Stimulated activated naive B cell treated with anti-CD40 and anti-IgM and Interleukin-4, amounts not matched to agents 10 μg/mL and 1 μg/mL and 100 μg/mL, for 72 hours (primary cell): ENCODE measurements at regions not wholly inside any gene's neighbourhood (a gene's known extent, or its start where the extent isn't known, plus 50 kb on each side); places are given as distances from the start of the nearest gene placed in this dataset.

Experiments used
- ATAC-seq, 2 donors: fragments of 150-1000 bp; cut with Tn5 transposase; replicated peaks; 2 replicates each; pipeline ENCODE4 v1.10.0; 2021; ENCODE audit warnings: moderate library complexity in 1 of 2
- DNase-seq: peaks from one replicate; pipeline ENCODE4 v3.0.0; 2021
- H3K27ac Mint-ChIP-seq: one replicate; pipeline ENCODE4 v1.8.0; 2022; ENCODE audit warnings: mild to moderate bottlenecking, mixed read lengths
- H3K27me3 Mint-ChIP-seq, 2 donors: one replicate each; pipeline ENCODE4 v1.8.0; 2022; ENCODE audit warnings: mixed read lengths in 2 of 2
- H3K36me3 Mint-ChIP-seq, 2 donors: one replicate each; pipeline ENCODE4 v1.8.0; 2022; ENCODE audit warnings: mixed read lengths in 2 of 2, mild to moderate bottlenecking in 1 of 2
- H3K4me1 Mint-ChIP-seq, 2 donors: one replicate each; pipeline ENCODE4 v1.8.0; 2022; ENCODE audit warnings: mixed read lengths in 2 of 2, mild to moderate bottlenecking in 1 of 2
- H3K4me3 Mint-ChIP-seq, 2 donors: one replicate each; pipeline ENCODE4 v1.8.0; 2022; ENCODE audit warnings: mild to moderate bottlenecking in 2 of 2, mixed read lengths in 2 of 2, moderate library complexity in 1 of 2
- H3K9me3 Mint-ChIP-seq, 2 donors: one replicate each; pipeline ENCODE4 v1.8.0; 2022; ENCODE audit warnings: mixed read lengths in 2 of 2, mild to moderate bottlenecking in 1 of 2

DNA sequence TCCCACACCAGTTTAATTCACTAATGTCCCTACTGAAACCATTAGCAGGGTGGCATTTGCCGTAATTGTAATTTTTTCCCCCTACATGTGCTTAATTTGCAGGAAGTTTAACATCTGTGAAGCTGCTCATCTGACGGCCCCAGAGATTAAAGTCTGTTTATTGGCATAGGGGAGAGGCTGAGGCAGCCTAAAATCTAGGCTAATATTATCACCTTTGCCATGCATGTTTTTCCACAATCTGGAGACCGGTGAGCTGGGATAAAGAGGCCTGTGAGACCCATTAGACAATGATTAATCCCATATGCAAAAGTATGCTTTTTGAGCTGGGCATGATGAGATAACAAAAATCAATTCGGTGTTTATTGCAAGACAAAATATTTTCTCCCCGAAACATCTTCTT, 561.2 kb upstream of the ALCAM start:
- Mint-ChIP-seq H3K9me3 (no peaks in the 10 kb centered on the region), H3K36me3 (no peaks in the 10 kb centered on the region), H3K4me1 (no peaks in the 10 kb centered on the region), H3K4me3 (no peak overlapping the region), H3K27ac (no peak overlapping the region), H3K27me3 (peaks cover 0 to 3% of the 10 kb centered on the region in 2 donors)
- no peak for DNase-seq
- no peak for ATAC-seq

DNA sequence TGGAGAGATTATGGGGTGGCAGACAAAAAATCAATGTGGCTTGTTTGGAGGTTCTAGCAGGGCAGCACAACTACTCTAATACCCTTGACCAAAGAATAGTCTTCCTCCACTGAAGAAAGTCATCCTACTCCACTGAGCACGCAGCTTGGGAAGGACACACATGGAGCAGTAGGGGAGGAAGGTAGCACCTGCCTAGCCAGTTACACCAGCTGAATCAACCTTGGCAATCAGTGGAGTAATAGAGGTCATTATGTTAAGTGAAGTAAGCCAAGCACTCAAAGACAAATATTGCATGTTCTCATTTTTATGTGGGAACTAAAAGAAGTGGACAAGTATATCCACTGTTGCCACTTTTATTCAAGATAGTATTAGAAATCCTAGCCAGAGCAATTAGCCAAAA, 555.8 kb upstream of the ALCAM start:
- no peaks in the 10 kb centered on the region for H3K36me3 Mint-ChIP-seq

DNA sequence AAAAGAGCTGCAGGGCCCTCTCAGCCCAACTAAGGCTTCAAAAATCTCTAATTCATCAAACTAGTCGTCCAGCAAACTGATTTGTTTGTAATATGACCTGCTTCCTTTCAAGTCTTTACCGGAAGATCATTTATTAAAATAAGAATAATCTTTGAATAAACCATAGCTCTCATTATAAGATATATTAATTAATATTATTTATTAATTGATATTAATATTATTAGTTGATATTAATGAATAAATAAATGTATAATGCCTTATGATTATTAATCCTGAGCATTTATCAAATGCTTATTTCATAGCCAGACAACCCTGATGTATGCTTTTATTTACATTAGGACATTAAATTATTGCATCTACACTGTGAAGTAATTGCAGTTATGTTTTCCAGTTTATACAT, 550.7 kb upstream of the ALCAM start:
- peaks cover 6 to 8% of the 10 kb centered on the region in 2 donors for H3K9me3 Mint-ChIP-seq
- ATAC-seq, result no peak

More for the DNA sequence above, 555.8 kb upstream of the ALCAM start:
- DNase-seq (no peak), ATAC-seq (no peak)
- Mint-ChIP-seq H3K27ac (no peak overlapping the region), H3K4me3 (no peak overlapping the region), H3K27me3 (peaks cover 0 to 3% of the 10 kb centered on the region in 2 donors), H3K4me1 (no peaks in the 10 kb centered on the region), H3K9me3 (no peaks in the 10 kb centered on the region)

DNA sequence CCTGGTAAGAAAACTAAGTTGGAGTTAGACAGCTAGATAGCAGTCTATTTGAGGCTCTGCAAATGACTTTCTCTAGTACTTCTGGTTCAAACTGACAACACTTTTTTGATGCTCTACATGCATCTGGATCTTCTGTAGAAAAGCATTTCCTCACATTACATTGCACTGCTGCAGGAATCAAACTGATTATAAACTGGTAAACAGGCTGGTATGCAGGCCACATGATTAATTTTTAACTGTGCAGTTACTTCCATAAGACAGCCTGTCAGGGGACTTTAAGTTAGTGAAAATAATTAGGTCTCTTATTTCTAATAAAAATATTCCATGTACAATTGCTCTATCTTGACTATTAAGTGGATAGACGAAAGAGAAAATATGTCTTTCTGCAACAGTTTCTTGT, 550.0 kb upstream of the ALCAM start:
- DNase-seq, result no peak
- ATAC-seq, result no peak
- Mint-ChIP-seq H3K27ac (no peak overlapping the region), H3K4me3 (no peak overlapping the region), H3K36me3 (peaks cover 0 to 8% of the 10 kb centered on the region in 2 donors), H3K9me3 (peaks cover 10 to 12% of the 10 kb centered on the region in 2 donors), H3K4me1 (no peaks in the 10 kb centered on the region), H3K27me3 (no peaks in the 10 kb centered on the region)

More for the DNA sequence above, 550.7 kb upstream of the ALCAM start:
- Mint-ChIP-seq H3K4me3 (no peak overlapping the region), H3K4me1 (no peaks in the 10 kb centered on the region), H3K36me3 (peaks cover 0 to 4% of the 10 kb centered on the region in 2 donors), H3K27ac (no peak overlapping the region), H3K27me3 (no peaks in the 10 kb centered on the region)
- DNase-seq, result no peak

DNA sequence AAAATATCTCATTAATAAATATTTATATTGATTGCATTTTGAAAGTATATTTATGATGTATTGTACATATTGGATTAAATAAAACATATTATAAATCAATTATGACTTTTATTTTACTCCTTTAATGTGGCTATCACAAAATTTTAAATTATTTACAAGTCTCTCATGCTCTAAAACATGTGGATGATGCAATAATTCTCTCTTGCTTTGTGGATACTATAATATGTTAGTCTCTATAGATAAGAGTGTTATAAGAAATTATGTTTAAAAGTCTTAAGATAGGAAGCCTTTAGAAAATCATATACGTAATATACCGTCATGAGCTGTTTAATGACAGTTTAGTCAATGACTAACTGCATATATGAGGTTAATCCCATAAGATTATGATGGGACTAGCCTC, 547.4 kb upstream of the ALCAM start:
- DNase-seq (no peak), ATAC-seq (no peak)
- H3K9me3 Mint-ChIP-seq, result peaks cover 12 to 14% of the 10 kb centered on the region in 2 donors
- no peaks in the 10 kb centered on the region for H3K27me3 Mint-ChIP-seq
- peaks cover 0 to 8% of the 10 kb centered on the region in 2 donors for H3K36me3 Mint-ChIP-seq
- no peak overlapping the region for H3K27ac Mint-ChIP-seq
- H3K4me1 Mint-ChIP-seq, result no peaks in the 10 kb centered on the region
- H3K4me3 Mint-ChIP-seq, result no peak overlapping the region

DNA sequence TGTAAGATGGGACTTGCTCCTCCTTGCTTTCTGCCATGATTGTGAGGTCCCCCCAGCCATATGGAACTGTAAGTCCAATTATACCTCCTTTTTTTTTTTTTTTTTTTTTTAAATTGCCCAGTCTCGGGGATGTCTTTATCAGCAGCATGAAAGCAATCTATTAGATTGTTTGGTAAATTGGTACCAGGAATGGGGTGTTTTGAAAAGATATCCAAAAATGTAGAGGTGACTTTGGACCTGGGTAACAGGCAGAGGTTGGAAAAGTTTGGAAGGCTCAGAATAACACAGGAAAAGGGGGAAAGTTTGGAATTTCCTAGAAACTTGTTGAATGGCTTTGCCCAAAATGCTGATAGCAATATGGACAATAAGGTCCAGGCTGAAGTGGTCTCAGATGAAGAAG, 545.8 kb upstream of the ALCAM start:
- no peak overlapping the region for H3K4me3 Mint-ChIP-seq
- DNase-seq (no peak), ATAC-seq (no peak)
- H3K4me1 Mint-ChIP-seq, result no peaks in the 10 kb centered on the region
- peaks cover 0 to 8% of the 10 kb centered on the region in 2 donors for H3K36me3 Mint-ChIP-seq
- peaks cover 12 to 14% of the 10 kb centered on the region in 2 donors for H3K9me3 Mint-ChIP-seq
- no peaks in the 10 kb centered on the region for H3K27me3 Mint-ChIP-seq
- no peak overlapping the region for H3K27ac Mint-ChIP-seq

DNA sequence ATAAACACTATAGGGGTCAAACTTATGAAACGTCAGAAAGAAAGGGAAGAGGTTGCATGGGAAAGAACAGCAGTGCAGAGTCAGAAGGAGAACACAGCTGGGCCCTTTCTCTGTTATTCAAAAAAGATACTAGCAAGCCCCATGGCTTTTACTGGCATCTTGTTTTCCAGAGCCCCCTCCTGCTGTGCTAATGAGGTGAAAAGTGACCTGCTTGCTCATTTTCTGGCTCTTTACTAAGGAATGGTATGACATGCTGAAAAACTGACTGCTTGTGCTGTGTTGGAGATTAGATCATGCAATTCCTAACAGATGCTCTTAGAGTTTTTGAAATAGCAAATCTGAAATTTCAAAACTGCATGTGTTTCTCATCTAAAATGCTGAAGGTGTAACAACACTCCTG, 541.6 kb upstream of the ALCAM start:
- H3K4me1 Mint-ChIP-seq, result no peaks in the 10 kb centered on the region
- no peak for ATAC-seq
- H3K27ac Mint-ChIP-seq, result no peak overlapping the region
- H3K36me3 Mint-ChIP-seq, result peaks cover 0 to 8% of the 10 kb centered on the region in 2 donors
- H3K9me3 Mint-ChIP-seq, result peaks cover 12 to 14% of the 10 kb centered on the region in 2 donors
- no peak for DNase-seq
- no peaks in the 10 kb centered on the region for H3K27me3 Mint-ChIP-seq
- no peak overlapping the region for H3K4me3 Mint-ChIP-seq

DNA sequence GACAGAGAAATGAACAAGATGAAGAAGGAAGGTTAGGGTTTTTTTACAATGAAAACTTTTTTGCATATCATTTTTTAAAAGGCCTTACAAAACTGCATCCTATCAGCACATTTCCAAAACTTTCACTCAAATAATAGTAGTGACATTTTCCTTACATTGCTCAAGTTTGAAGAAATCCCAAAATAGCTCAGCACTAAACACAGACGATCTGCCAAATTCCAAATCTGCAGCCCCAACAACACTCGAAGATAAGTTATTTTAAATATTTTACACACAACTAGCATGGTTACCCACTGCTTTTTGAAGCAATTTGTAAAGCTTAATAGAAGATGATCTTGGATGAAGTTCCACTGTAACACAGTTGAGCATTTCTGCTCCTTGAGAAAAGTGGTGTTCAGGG, 535.6 kb upstream of the ALCAM start:
- H3K36me3 Mint-ChIP-seq, result no peaks in the 10 kb centered on the region
- no peaks in the 10 kb centered on the region for H3K4me1 Mint-ChIP-seq
- no peak overlapping the region for H3K4me3 Mint-ChIP-seq
- no peaks in the 10 kb centered on the region for H3K27me3 Mint-ChIP-seq
- ATAC-seq, result no peak
- H3K27ac Mint-ChIP-seq, result no peak overlapping the region
- no peak for DNase-seq
- H3K9me3 Mint-ChIP-seq, result no peaks in the 10 kb centered on the region

DNA sequence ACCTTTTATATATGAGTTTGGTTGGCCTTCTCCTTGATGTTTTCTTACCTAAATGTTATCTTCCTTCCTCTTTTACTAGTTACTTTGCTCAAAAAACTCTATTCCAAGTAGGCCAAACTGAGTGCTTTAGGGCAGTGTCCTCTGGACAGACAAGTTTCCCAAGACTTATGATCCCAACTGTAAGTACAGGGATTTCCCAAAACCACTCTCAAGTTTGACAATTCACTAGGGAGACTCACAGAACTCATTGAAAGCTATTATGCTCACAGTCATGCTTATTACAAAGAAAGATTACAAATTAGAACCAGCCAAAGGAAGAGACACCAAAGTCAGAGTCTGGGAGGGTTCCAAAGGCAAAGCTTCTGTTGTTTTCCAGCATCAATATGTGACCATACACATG, 534.2 kb upstream of the ALCAM start:
- no peak for ATAC-seq
- H3K27ac Mint-ChIP-seq, result no peak overlapping the region

DNA sequence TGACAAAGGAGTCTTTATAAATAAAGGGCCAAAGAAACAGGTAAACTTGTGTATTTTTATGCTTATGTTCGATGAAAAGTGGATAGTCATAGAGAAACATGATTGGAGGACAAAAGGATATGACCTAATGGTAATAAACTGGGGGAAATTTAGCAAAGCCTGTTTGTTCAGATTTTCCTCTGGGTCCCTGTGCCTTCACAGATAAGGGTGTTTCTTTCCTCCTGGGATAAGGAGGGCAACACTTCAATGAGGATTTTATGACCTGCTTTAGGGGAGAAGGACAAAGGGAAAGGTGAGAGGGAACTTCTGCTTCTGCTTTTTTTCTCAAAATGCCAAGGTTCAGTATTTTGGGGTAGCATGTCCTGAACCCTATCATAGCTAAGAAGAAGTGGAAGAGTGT, 531.3 kb upstream of the ALCAM start:
- no peaks in the 10 kb centered on the region for H3K9me3 Mint-ChIP-seq
- no peaks in the 10 kb centered on the region for H3K36me3 Mint-ChIP-seq
- no peak for ATAC-seq
- H3K27ac Mint-ChIP-seq, result no peak overlapping the region
- no peaks in the 10 kb centered on the region for H3K27me3 Mint-ChIP-seq
- DNase-seq, result no peak
- H3K4me3 Mint-ChIP-seq, result no peak overlapping the region
- no peaks in the 10 kb centered on the region for H3K4me1 Mint-ChIP-seq

More for the DNA sequence above, 534.2 kb upstream of the ALCAM start:
- Mint-ChIP-seq H3K4me3 (no peak overlapping the region), H3K27me3 (no peaks in the 10 kb centered on the region), H3K4me1 (no peaks in the 10 kb centered on the region), H3K9me3 (no peaks in the 10 kb centered on the region), H3K36me3 (no peaks in the 10 kb centered on the region)
- no peak for DNase-seq

DNA sequence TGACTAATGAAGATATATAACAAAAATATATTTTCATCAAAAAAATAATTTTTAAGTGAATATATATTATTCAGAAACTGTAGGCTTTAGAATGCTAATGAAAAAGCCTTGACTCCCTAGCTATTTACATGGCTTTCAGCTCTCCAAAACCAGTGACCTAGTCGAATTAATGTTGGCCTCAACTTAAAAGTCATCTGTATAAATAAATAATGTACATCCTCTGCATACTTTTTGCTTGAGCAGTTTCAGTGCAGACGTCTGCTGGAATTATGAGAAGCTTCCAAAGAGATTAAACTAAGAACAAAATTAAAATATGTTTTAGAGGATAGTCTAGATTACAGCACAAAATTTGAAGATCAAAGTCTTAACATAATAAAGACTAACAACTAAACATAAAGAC, 520.4 kb upstream of the ALCAM start:
- Mint-ChIP-seq H3K27me3 (no peaks in the 10 kb centered on the region), H3K4me1 (no peaks in the 10 kb centered on the region), H3K36me3 (no peaks in the 10 kb centered on the region), H3K9me3 (peaks cover 8 to 12% of the 10 kb centered on the region in 2 donors), H3K4me3 (no peak overlapping the region), H3K27ac (no peak overlapping the region)
- DNase-seq (no peak), ATAC-seq (no peak)

DNA sequence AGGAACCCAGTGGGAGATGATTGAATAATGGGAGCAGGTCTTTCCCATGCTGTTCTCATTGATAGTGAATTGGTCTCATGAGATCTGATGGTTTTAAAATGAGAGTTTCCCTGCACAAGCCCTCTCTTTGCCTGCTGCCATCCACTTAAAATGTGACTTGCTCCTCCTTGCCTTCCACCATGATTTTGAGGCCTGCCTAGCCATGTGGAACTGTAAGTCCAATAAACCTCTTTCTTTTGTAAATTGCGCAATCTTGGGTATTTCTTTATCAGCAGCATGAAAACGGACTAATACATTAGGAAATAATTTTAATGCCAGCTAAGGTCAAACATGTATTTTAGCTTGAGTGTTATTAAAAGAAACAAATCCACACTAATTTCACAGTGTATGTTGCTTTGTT, 517.6 kb upstream of the ALCAM start:
- Mint-ChIP-seq H3K36me3 (no peaks in the 10 kb centered on the region), H3K4me1 (no peaks in the 10 kb centered on the region), H3K27me3 (no peaks in the 10 kb centered on the region), H3K9me3 (peaks cover 8 to 14% of the 10 kb centered on the region in 2 donors), H3K27ac (no peak overlapping the region), H3K4me3 (no peak overlapping the region)
- no peak for ATAC-seq
- no peak for DNase-seq

DNA sequence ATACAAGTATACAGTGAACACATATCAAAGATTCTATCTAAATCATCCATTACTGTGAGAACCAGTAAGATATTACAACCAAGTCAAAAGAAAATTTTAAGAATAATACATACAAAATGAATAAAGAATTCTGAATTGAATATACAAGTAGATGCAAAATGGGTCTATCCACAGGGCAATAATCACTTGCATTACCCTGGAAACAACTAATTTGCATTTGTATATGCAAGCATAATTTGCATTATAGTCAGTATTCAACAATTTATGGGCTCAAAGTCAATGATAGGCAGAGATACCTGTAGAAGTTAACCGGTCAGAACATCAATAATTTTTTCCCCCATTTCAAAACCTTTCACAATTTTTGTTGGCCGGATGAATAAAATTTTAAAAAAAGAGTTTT, 512.2 kb upstream of the ALCAM start:
- Mint-ChIP-seq H3K27me3 (no peaks in the 10 kb centered on the region), H3K27ac (no peak overlapping the region), H3K4me3 (no peak overlapping the region), H3K4me1 (no peaks in the 10 kb centered on the region), H3K36me3 (no peaks in the 10 kb centered on the region), H3K9me3 (peaks cover 0 to 2% of the 10 kb centered on the region in 2 donors)
- DNase-seq (no peak), ATAC-seq (no peak)

DNA sequence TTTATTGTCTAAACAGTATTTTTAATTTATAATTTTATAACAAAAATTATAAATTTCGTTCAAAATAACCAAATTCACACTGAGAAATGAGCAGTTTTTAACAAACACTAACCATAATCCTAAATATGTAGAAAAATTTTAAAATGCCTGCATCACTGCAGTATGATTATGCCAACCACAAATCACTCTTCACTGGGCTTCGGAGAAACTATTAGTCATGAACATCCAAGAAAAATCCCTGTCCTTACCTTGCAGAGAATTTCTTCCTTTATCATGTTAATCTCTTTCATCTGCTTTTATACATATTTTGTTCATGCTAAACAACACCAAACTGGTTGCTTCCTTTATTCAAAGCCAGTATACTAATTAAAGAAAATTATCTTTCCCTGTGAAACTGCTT, 511.0 kb upstream of the ALCAM start:
- H3K4me3 Mint-ChIP-seq, result no peak overlapping the region
- peaks cover 0 to 2% of the 10 kb centered on the region in 2 donors for H3K9me3 Mint-ChIP-seq
- no peaks in the 10 kb centered on the region for H3K27me3 Mint-ChIP-seq
- no peak overlapping the region for H3K27ac Mint-ChIP-seq
- DNase-seq (no peak), ATAC-seq (no peak)
- H3K4me1 Mint-ChIP-seq, result no peaks in the 10 kb centered on the region
- no peaks in the 10 kb centered on the region for H3K36me3 Mint-ChIP-seq

DNA sequence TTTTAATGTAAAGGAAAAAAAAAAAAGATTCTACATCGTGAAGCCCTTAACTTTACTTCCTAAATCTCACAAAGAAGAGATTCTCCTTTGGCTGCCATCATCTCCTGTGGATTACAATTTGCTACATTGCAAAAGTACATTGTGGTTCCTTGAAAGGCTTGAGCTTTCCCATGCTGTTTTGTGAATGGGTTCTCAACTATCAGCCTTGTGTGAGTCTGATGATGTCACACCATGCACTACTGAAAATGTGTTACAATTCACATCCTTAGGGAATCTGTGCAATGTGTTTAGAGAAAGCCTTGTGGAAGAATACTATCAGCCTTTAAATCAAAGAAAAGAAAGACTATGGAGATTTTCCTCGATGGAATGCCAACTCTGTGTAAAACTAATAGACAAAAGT, 510.0 kb upstream of the ALCAM start:
- Mint-ChIP-seq H3K9me3 (peaks cover 0 to 2% of the 10 kb centered on the region in 2 donors), H3K4me1 (no peaks in the 10 kb centered on the region), H3K27ac (no peak overlapping the region), H3K4me3 (no peak overlapping the region), H3K27me3 (no peaks in the 10 kb centered on the region), H3K36me3 (no peaks in the 10 kb centered on the region)
- ATAC-seq (no peak), DNase-seq (no peak)

DNA sequence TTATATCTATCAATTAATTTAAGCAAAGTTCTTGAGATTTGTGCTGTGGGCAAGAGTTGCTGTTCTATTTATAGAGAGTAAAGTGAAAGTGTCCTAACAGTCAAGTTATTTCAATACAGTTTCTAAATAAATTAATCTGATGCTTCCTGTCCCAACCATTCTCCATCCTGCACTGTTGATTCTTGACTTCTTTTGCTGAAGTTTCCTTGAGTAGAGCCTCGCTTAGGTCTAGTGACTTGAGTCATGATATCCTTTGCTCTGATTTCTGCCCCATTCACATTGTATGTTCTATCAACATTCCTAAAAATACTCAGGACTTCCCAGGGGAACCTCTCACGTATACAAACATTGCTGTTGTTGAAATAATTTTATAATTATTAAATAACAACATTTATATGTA, 498.4 kb upstream of the ALCAM start:
- H3K4me3 Mint-ChIP-seq, result no peak overlapping the region
- no peaks in the 10 kb centered on the region for H3K4me1 Mint-ChIP-seq
- no peaks in the 10 kb centered on the region for H3K9me3 Mint-ChIP-seq
- no peaks in the 10 kb centered on the region for H3K36me3 Mint-ChIP-seq
- no peaks in the 10 kb centered on the region for H3K27me3 Mint-ChIP-seq
- ATAC-seq (no peak), DNase-seq (no peak)
- no peak overlapping the region for H3K27ac Mint-ChIP-seq
